Brain microvascular endothelial cell (primary cell): ENCODE measurements at regions not wholly inside any gene's neighbourhood (a gene's known extent, or its start where the extent isn't known, plus 50 kb on each side); places are given as distances from the start of the nearest gene placed in this dataset.

Source experiments
- DNase-seq: peaks from one replicate; pipeline ENCODE4 v3.0.0-alpha.2; 2020
- H3K27ac ChIP-seq: fragments of 250-450 bp; sonication (Bioruptor Pico); 2 replicates; pipeline ENCODE4 v1.5.1; 2020; ENCODE audit warnings: mild to moderate bottlenecking, moderate library complexity
- H3K27me3 ChIP-seq: fragments of 250-450 bp; sonication (Bioruptor Pico); replicated peaks from 2 replicates; pipeline ENCODE4 v1.5.1; 2020; ENCODE audit warnings: mild to moderate bottlenecking
- H3K36me3 ChIP-seq: fragments of 250-450 bp; sonication (Bioruptor Pico); replicated peaks from 2 replicates; pipeline ENCODE4 v1.5.1; 2020; ENCODE audit warnings: mild to moderate bottlenecking
- H3K4me3 ChIP-seq: 2 replicates; pipeline ENCODE4 v1.5.1; 2011; ENCODE audit warnings: low read depth, mild to moderate bottlenecking, control low read depth, low read length, moderate library complexity
- in situ Hi-C: cut with HindIII; loops from 2 replicates; pipeline ENCODE4 v1.10.0; 2017; ENCODE audit warnings: low sequenced_read_pairs, low pct_ligation_motif_present
- TF ChIP-seq, protein P1 (sequence below): IDR thresholded peaks from 2 replicates; pipeline ENCODE4 v1.5.1; 2011; ENCODE audit warnings: low read depth, mild to moderate bottlenecking, moderate library complexity, low read length, control low read depth, inconsistent platforms; ENCODE audit errors: missing control alignments

DNA sequence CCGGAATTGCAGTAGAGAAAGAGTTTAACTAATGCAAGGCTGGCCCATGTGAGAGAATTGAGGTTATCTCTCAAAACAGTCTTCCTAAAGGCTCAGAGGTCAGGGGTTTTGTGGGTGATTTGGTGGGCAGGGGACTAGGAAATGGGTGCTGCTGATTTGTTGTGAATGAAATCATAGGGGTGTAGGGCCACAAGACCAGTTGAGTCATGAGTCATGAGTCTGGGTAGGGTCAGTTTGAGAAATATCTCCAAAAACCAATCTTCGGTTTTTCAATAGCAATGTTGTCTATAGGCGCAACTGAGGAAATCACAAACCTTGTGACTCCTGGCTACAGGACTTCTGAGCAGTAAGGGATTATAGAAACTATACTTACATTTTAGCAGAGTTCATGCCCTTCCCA is 460.0 kb upstream of the NRP1 start:
- TF ChIP-seq, protein P1, sequence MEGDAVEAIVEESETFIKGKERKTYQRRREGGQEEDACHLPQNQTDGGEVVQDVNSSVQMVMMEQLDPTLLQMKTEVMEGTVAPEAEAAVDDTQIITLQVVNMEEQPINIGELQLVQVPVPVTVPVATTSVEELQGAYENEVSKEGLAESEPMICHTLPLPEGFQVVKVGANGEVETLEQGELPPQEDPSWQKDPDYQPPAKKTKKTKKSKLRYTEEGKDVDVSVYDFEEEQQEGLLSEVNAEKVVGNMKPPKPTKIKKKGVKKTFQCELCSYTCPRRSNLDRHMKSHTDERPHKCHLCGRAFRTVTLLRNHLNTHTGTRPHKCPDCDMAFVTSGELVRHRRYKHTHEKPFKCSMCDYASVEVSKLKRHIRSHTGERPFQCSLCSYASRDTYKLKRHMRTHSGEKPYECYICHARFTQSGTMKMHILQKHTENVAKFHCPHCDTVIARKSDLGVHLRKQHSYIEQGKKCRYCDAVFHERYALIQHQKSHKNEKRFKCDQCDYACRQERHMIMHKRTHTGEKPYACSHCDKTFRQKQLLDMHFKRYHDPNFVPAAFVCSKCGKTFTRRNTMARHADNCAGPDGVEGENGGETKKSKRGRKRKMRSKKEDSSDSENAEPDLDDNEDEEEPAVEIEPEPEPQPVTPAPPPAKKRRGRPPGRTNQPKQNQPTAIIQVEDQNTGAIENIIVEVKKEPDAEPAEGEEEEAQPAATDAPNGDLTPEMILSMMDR = no peak
- Histone ChIP-seq H3K4me3 (no peak overlapping the region), H3K27me3 (no peaks in the 10 kb centered on the region), H3K27ac (no peak overlapping the region), H3K36me3 (no peaks in the 10 kb centered on the region)
- no peak for DNase-seq
- in situ Hi-C loops = no loop called here

DNA sequence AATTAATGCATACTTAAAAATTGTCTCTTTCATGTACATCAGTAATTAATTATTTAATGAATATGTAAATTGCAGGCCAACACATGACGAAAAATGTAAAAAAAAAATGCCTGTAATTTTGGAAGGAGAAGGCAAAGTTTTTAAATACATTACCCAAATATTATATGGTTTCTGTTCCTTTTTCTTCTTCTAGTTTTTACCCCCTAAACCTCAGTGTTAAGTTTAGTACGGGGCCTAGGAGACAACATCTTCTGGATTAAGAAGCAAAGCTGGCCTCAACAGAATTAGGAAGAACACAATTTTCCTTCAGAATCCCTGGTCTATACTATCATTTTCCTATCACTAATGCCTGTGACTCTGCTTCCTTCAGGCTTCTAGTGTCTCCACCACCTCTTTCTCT is 459.3 kb upstream of the NRP1 start:
- in situ Hi-C loops = no loop called here
- Histone ChIP-seq H3K27me3 (no peaks in the 10 kb centered on the region), H3K27ac (no peak overlapping the region), H3K36me3 (no peaks in the 10 kb centered on the region), H3K4me3 (no peak overlapping the region)
- DNase-seq = no peak
- TF ChIP-seq, protein P1 = no peak

DNA sequence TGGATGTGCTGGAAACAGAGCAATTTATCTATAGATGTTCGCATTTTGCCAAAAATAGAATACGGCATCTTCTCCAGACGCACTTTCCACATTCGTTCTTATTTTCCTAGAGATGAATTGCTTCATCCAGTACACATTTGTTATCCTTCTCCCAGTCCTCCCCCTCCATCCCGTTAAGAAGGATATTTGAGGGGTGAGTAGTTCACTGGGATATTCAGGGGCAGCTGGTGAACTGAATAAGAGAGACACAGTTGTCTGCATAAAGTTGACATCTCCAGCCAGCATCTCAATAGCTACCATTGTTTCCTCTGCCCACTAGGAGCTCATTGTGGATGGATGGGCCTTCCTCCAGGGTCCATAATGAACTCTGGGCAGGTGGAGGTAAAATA is 456.8 kb upstream of the NRP1 start:
- Histone ChIP-seq H3K27ac (no peak overlapping the region), H3K27me3 (no peaks in the 10 kb centered on the region), H3K4me3 (no peak overlapping the region), H3K36me3 (no peaks in the 10 kb centered on the region)
- no peak for DNase-seq
- TF ChIP-seq, protein P1 = no peak
- in situ Hi-C loops = no loop called here

DNA sequence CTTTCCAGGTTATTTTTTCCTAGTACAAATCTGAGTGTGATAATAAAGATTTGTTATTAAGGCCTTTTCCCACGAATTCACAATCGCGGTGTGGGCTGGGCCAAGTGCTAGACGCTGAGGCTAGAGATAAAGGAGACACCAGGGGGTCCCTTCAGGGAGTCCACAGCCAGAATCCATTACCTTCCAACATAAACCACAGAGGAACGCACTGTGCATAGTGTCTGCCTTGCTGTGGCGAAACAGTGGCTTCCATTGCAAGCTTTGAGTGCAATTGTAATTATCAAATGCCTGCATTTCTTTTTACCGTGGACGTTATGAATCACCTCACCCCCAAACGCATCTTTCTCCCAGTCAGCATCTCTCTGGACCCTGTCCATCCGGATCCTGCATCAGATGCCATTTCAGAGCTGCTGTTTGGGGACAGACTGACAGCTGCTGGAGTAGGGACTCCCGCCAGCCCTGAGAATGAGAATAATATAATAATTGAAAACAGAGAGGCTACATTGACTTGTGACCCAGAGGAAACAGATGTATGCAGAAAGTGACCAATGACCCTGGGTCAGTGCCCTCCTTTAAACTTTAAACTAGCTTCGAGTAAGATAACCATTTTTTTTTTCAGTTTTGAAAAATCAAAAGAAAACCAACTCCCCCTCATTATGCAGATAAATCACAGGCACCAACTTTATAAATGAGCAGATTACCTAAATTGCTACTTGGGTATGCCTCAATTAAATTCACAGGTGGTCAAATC is 456.2 kb upstream of the NRP1 start:
- Histone ChIP-seq H3K27me3 (no peaks in the 10 kb centered on the region), H3K36me3 (no peaks in the 10 kb centered on the region), H3K27ac (no peak overlapping the region), H3K4me3 (no peak overlapping the region)
- TF ChIP-seq, protein P1 = no peak
- in situ Hi-C loops = no loop called here
- DNase-seq = peak; percentile 16

DNA sequence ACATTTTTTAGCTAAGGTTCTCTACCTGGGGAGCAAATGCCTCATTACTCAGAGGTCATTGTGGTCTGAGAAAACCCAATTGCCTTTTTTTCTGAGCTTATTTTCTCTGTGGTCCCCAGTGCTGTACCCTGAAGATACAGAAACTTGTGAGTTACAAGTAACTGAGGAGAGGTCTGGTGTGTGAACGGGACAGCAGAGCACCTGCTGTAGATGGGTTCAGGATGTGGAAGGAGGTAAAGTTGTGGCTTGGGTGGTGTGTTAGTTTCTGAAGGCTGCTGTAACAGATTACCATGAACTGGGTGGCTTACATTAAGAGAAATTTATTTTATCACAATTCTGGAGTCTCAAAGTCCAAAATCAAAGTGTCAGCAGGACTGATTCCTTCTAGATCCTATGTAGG is 449.1 kb upstream of the NRP1 start:
- H3K27ac ChIP-seq = no peak overlapping the region
- in situ Hi-C loops = no loop called here
- TF ChIP-seq, protein P1 = no peak

DNA sequence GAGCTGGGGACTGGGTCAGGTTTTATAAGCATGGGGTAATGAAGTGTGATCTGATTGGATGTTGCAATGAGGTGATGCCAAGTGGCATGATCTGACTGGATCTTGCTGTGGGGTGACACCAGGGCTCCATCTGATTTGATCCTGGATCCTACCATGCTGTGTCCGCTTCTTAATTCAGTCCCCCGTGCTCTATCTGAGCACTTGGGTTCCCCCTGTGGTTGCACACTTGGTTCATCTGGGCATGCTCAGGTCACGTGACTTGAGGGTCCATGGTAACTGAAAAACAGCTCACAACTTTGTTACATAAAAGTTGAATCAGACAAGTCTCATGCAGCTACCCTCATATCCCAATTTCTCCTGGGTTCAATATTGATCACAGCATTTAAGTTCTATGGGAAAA is 448.6 kb upstream of the NRP1 start:
- TF ChIP-seq, protein P1 = no peak
- H3K27ac ChIP-seq = no peak overlapping the region
- DNase-seq = no peak
- no peaks in the 10 kb centered on the region for H3K36me3 ChIP-seq
- in situ Hi-C loops = no loop called here
- H3K27me3 ChIP-seq = no peaks in the 10 kb centered on the region
- no peak overlapping the region for H3K4me3 ChIP-seq

More for the DNA sequence above, 449.1 kb upstream of the NRP1 start:
- H3K27me3 ChIP-seq = no peaks in the 10 kb centered on the region
- no peaks in the 10 kb centered on the region for H3K36me3 ChIP-seq
- DNase-seq = no peak
- no peak overlapping the region for H3K4me3 ChIP-seq
